AG04449 (cell line): ENCODE measurements at regions not wholly inside any gene's neighbourhood (a gene's known extent, or its start where the extent isn't known, plus 50 kb on each side); places are given as distances from the start of the nearest gene placed in this dataset.

Source experiments
- CTCF ChIA-PET: fragments of 350-600 bp; formaldehyde crosslinking; extraction: SDS; loops from one replicate; lab custom pipeline; 2021; ENCODE audit warnings: antibody characterized with exemption; lab: Yijun Ruan, JAX
- POLR2A ChIA-PET: fragments of 400-600, 350-600 bp; formaldehyde crosslinking; extraction: SDS; loops from one replicate; lab custom pipeline; 2020; ENCODE audit warnings: antibody characterized with exemption, inconsistent platforms; lab: Yijun Ruan, JAX
- DNase-seq: peaks from one replicate; pipeline ENCODE4 v3.0.0-alpha.2; 2010; ENCODE audit warnings: low read depth, low spot score
- H3K4me3 ChIP-seq: 2 replicates; pipeline ENCODE4 v1.5.1; 2011; ENCODE audit warnings: low read depth, mild to moderate bottlenecking, control low read depth, low read length
- CTCF ChIP-seq: IDR thresholded peaks from one replicate; pipeline ENCODE4 v1.5.1; 2011; ENCODE audit warnings: mild to moderate bottlenecking, moderate library complexity, low read length, control low read depth, inconsistent platforms; ENCODE audit not compliant: insufficient read depth; ENCODE audit errors: missing control alignments

GRCh38 chr1:116856312-116856711, 53.4 kb upstream of the PTGFRN start:
- DNase-seq, result no peak
- no peak overlapping the region for H3K4me3 ChIP-seq
- ChIA-PET POLR2A (interaction anchor here (0.5 to 1.0 kb wide), 2 partner anchors 21 to 27 kb away, joined by 3 to 4 read pairs; no protein-coding TSS in a partner anchor), CTCF (interaction anchor here (1.0 to 1.5 kb wide), 6 partner anchors 9 to 282 kb away, joined by 3 to 5 read pairs (median 4); no protein-coding TSS in a partner anchor)
- no peak for TF ChIP-seq CTCF

- no peak for DNase-seq
- no peak for TF ChIP-seq CTCF
Measured at GRCh38 chr1:116857092-116857491, 52.6 kb upstream of the PTGFRN start.

More at GRCh38 chr1:116857092-116857491, 52.6 kb upstream of the PTGFRN start:
- ChIA-PET POLR2A (no interaction called here), CTCF (interaction anchor here (1.0 to 1.2 kb wide), 2 partner anchors 22 to 25 kb away, joined by 3 read pairs; no protein-coding TSS in a partner anchor)
- H3K4me3 ChIP-seq, result no peak overlapping the region
